LNCAP (cell line): ENCODE measurements at regions not wholly inside any gene's neighbourhood (a gene's known extent, or its start where the extent isn't known, plus 50 kb on each side); places are given as distances from the start of the nearest gene placed in this dataset.

Experiments used
- CTCF ChIP-seq: fragments of 450-650 bp; IDR thresholded peaks from 2 replicates; pipeline ENCODE4 v1.5.1; 2017; ENCODE audit warnings: mild to moderate bottlenecking

GRCh38 chr12:29883941-29884554 is 100.3 kb upstream of the TMTC1 start:
- no peak for TF ChIP-seq CTCF

GRCh38 chr12:29883525-29883924 is 99.8 kb upstream of the TMTC1 start:
- TF ChIP-seq CTCF: no peak

- no peak for TF ChIP-seq CTCF
Observed at GRCh38 chr12:29882846-29883245, 99.1 kb upstream of the TMTC1 start.

- TF ChIP-seq CTCF: no peak
Observed at GRCh38 chr12:29880987-29881386, 97.2 kb upstream of the TMTC1 start.

GRCh38 chr12:29879606-29880308 is 96.0 kb upstream of the TMTC1 start:
- TF ChIP-seq CTCF: no peak

GRCh38 chr12:29869946-29870345 is 86.2 kb upstream of the TMTC1 start:
- no peak for TF ChIP-seq CTCF

GRCh38 chr12:29867823-29868222 is 84.1 kb upstream of the TMTC1 start:
- TF ChIP-seq CTCF: no peak

GRCh38 chr12:29863665-29864064 is 79.9 kb upstream of the TMTC1 start:
- TF ChIP-seq CTCF: no peak
